Colonic mucosa (tissue), 4 donors: ENCODE measurements at regions not wholly inside any gene's neighbourhood (a gene's known extent, or its start where the extent isn't known, plus 50 kb on each side); places are given as distances from the start of the nearest gene placed in this dataset.
"Not testable (repeated sequence)": the region's sequence is repeated elsewhere in the genome, so short reads cannot be mapped to it uniquely, and the experiment has no call there.

Experiments used
- DNase-seq: peaks from one replicate; pipeline ENCODE4 v3.0.0-alpha.2; 2020
- H3K27ac ChIP-seq: fragments of 200-600 bp; one replicate; pipeline ENCODE4 v1.8.0; 2021
- H3K27me3 ChIP-seq: fragments of 200-600 bp; one replicate; pipeline ENCODE4 v1.8.0; 2021
- H3K36me3 ChIP-seq: fragments of 200-600 bp; one replicate; pipeline ENCODE4 v1.8.0; 2021
- H3K4me1 ChIP-seq: fragments of 200-600 bp; one replicate; pipeline ENCODE4 v1.8.0; 2021; ENCODE audit warnings: mild to moderate bottlenecking
- H3K4me3 ChIP-seq: fragments of 200-600 bp; one replicate; pipeline ENCODE4 v1.8.0; 2021
- H3K9ac ChIP-seq, 2 donors: one replicate each; pipeline ENCODE4 v1.7.0; 2013; ENCODE audit warnings: control low read depth in 2 of 2, low read depth in 2 of 2, low read length in 2 of 2
- H3K9me3 ChIP-seq: fragments of 200-600 bp; one replicate; pipeline ENCODE4 v1.8.0; 2021
- intact Hi-C: fragments of 100-400 bp; cut with DNase I; formaldehyde crosslinking; loops from one replicate; pipeline ENCODE4 v1.14.1; 2022
- TF ChIP-seq, protein P1 (sequence below): fragments of 200-600 bp; IDR thresholded peaks from one replicate; pipeline ENCODE4 v1.8.0; 2022; ENCODE audit warnings: antibody characterized with exemption, mild to moderate bottlenecking
- donor health status: healthy.
- donor health status: DM: no; HTN: no; CAD: no.
- donor health status: DM: no; HTN: no; CAD: no.

DNA sequence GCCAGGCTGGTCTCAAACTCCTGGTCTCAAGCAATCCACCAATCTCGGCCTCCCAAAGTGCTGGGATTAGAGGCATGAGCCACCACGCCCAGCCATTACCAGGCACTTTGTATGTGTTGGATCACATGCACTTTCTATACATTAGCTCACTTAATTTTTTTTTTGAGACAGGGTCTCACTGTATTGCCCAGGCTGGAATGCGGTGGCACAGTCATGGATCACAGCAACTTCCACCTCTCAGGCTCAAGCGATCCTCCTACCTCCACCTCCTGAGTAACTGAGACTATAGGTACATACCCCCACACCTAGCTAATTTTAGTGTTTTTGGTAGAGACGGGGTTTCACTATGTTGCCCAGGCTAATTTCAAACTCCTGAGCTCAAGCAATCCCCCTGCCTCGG, 203.0 kb upstream of the MYL2 start:
- Histone ChIP-seq H3K9ac (no peak overlapping the region), H3K27me3 (no peaks in the 10 kb centered on the region)
- intact Hi-C loops = no loop called here

DNA sequence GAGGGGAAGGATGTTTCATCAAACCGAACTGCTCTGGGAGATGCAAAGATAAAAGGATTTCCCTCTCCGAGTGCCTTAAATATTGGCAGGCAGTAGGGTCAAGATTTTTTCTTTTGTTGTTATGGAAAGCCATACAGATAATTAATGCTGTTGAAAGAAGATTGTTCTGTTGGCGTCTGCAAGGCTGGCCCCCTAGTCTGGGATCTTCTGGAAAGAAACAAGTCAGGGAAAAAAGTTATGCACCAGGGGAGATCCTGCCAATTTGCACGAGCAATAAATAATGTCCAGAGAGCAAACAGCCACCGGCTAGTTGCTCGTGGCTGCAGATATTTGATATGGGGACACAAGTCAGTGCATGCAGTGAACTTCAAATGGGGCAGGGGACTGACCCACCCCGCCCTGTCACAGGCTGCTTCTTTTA, 202.1 kb upstream of the MYL2 start:
- Histone ChIP-seq H3K4me3 (no peak overlapping the region), H3K9ac (no peak overlapping the region), H3K4me1 (no peaks in the 10 kb centered on the region), H3K36me3 (no peaks in the 10 kb centered on the region), H3K9me3 (no peaks in the 10 kb centered on the region), H3K27ac (no peak overlapping the region), H3K27me3 (no peaks in the 10 kb centered on the region)
- TF ChIP-seq, protein P1, sequence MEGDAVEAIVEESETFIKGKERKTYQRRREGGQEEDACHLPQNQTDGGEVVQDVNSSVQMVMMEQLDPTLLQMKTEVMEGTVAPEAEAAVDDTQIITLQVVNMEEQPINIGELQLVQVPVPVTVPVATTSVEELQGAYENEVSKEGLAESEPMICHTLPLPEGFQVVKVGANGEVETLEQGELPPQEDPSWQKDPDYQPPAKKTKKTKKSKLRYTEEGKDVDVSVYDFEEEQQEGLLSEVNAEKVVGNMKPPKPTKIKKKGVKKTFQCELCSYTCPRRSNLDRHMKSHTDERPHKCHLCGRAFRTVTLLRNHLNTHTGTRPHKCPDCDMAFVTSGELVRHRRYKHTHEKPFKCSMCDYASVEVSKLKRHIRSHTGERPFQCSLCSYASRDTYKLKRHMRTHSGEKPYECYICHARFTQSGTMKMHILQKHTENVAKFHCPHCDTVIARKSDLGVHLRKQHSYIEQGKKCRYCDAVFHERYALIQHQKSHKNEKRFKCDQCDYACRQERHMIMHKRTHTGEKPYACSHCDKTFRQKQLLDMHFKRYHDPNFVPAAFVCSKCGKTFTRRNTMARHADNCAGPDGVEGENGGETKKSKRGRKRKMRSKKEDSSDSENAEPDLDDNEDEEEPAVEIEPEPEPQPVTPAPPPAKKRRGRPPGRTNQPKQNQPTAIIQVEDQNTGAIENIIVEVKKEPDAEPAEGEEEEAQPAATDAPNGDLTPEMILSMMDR = no peak
- DNase-seq = no peak
- intact Hi-C loops = no loop called here

More for the DNA sequence above, 203.0 kb upstream of the MYL2 start:
- TF ChIP-seq, protein P1 = no peak
- Histone ChIP-seq H3K9me3 (no peaks in the 10 kb centered on the region), H3K4me1 (no peaks in the 10 kb centered on the region), H3K27ac (no peak overlapping the region), H3K36me3 (no peaks in the 10 kb centered on the region), H3K4me3 (no peak overlapping the region)
- no peak for DNase-seq

DNA sequence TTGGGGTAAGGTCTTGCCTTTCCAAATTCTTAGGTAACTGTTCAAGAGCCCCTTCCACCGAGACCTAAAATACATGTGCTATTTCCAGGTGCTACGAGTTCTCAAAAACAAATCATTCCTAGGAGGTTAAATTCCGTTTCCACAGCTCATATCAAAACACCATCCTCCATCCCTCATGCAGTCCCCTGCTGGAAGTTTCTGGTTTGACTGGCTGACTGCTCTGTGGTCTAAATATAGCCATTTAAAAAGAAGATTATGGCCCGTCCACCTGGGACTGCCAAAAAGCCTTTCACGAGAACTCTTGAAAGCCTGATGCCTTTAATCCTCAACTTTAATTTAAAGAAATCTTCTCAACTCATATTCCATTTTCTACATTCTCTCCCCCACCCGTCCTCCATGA, 201.5 kb upstream of the MYL2 start:
- DNase-seq = no peak
- Histone ChIP-seq H3K27me3 (no peaks in the 10 kb centered on the region), H3K4me1 (no peaks in the 10 kb centered on the region), H3K4me3 (no peak overlapping the region), H3K27ac (no peak overlapping the region), H3K9me3 (no peaks in the 10 kb centered on the region), H3K9ac (no peak overlapping the region), H3K36me3 (no peaks in the 10 kb centered on the region)
- TF ChIP-seq, protein P1 = no peak
- intact Hi-C loops = no loop called here

DNA sequence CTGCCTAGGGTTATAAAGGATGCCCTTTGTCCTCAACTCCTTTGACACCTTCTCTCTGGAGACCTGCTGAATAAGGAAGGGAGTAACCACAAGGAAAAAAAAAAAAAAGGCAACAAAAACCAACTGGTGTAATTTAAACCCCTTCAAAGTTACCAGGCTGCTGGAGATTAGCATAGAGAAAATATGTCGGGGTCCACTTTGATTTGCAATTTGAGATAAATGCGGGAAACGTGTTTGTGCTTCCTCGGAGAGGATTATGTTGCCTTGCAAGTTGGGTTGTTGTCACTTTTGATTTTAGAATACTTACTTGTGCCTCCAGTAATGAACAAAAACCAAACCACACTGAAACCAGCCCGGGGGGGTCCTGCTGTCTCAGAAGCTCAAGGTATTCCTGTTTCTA, 200.2 kb upstream of the MYL2 start:
- Histone ChIP-seq H3K27me3 (no peaks in the 10 kb centered on the region), H3K9ac (no peak overlapping the region), H3K9me3 (no peaks in the 10 kb centered on the region), H3K27ac (no peak overlapping the region), H3K36me3 (no peaks in the 10 kb centered on the region), H3K4me1 (no peaks in the 10 kb centered on the region), H3K4me3 (no peak overlapping the region)
- TF ChIP-seq, protein P1 = no peak
- no peak for DNase-seq
- intact Hi-C loops = no loop called here

DNA sequence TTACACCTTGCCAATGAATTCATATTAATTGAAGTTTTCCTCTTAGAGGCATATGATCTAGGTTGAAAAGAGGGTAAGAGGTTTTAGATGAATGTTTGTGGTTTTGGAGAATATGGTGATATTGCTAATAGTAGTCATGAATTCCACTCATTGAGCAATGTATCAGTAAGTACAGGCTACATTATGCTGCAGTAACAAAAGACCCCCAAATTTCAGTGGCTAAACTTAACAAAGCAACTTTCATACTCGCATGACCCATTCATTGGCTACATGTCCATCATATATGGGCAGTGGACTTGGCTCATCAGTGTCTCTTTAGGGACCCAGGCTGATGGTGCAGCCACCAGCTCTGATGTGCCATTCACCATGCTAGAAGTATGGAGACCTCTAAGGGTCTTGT, 196.6 kb upstream of the MYL2 start:
- Histone ChIP-seq H3K27me3 (no peaks in the 10 kb centered on the region), H3K4me3 (no peak overlapping the region), H3K9me3 (no peaks in the 10 kb centered on the region), H3K27ac (no peak overlapping the region), H3K9ac (no peak overlapping the region), H3K4me1 (no peaks in the 10 kb centered on the region), H3K36me3 (no peaks in the 10 kb centered on the region)
- intact Hi-C loops = no loop called here
- DNase-seq = no peak
- TF ChIP-seq, protein P1 = no peak

DNA sequence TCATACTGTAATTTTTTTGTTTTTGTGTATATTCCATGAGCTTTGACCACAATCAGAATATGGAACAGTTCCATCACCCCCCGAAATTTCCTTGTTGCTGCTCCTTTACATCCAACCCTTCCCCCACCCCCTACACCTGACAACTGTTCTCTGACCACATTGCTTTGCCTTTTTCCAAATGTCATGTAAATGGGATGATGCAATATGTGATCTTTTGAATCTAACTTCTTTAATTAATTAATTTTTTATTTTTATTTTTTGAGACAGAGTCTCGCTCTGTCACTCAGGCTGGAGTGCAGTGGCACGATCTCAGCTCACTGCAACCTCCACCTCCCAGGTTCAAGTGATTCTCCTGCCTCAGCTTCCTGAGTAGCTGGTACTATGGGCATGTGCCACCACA, 192.9 kb upstream of the MYL2 start:
- H3K9ac ChIP-seq, H3K9me3 ChIP-seq, H3K27me3 ChIP-seq, H3K4me1 ChIP-seq, H3K27ac ChIP-seq, DNase-seq, H3K36me3 ChIP-seq, H3K4me3 ChIP-seq, intact Hi-C loops: not testable (repeated sequence)
